ENCODE measurements at regions not wholly inside any gene's neighbourhood (a gene's known extent, or its start where the extent isn't known, plus 50 kb on each side); places are given as distances from the start of the nearest gene placed in this dataset.

GRCh38 chr16:65888201-65888600, 478.3 kb upstream of the CDH5 start:
- DNase-seq: no peak

GRCh38 chr16:65884018-65884417, 482.5 kb upstream of the CDH5 start:
- DNase-seq: no peak

- no peak for DNase-seq
Observed at GRCh38 chr16:65878347-65878746, 488.1 kb upstream of the CDH5 start.

- no peak for DNase-seq
Observed at GRCh38 chr16:65876624-65877023, 489.9 kb upstream of the CDH5 start.

GRCh38 chr16:65876056-65876408, 490.5 kb upstream of the CDH5 start:
- no peak for DNase-seq

- no peak for DNase-seq
Observed at GRCh38 chr16:65875381-65876055, 491.0 kb upstream of the CDH5 start.

- no peak for DNase-seq
Observed at GRCh38 chr16:65869261-65869660, 497.2 kb upstream of the CDH5 start.

GRCh38 chr16:65867276-65867960, 499.1 kb upstream of the CDH5 start:
- DNase-seq: no peak

- no peak for DNase-seq
Observed at GRCh38 chr16:65863236-65863635, 503.3 kb upstream of the CDH5 start.

- no peak for DNase-seq
Observed at GRCh38 chr16:65861131-65861731, 505.3 kb upstream of the CDH5 start.

- DNase-seq: no peak
Observed at GRCh38 chr16:65855171-65856145, 511.0 kb upstream of the CDH5 start.

- no peak for DNase-seq
Observed at GRCh38 chr16:65846210-65846602, 520.3 kb upstream of the CDH5 start.

GRCh38 chr16:65845466-65846209, 520.9 kb upstream of the CDH5 start:
- no peak for DNase-seq

- DNase-seq: no peak
Observed at GRCh38 chr16:65843941-65844340, 522.5 kb upstream of the CDH5 start.

GRCh38 chr16:65842067-65842466, 524.4 kb upstream of the CDH5 start:
- no peak for DNase-seq

GRCh38 chr16:65838001-65838400, 528.5 kb upstream of the CDH5 start:
- no peak for DNase-seq

GRCh38 chr16:65837464-65837863, 529.0 kb upstream of the CDH5 start:
- DNase-seq: no peak

GRCh38 chr16:65834688-65835087, 531.8 kb upstream of the CDH5 start:
- no peak for DNase-seq

- DNase-seq: no peak
Observed at GRCh38 chr16:65833171-65833871, 533.2 kb upstream of the CDH5 start.

- no peak for DNase-seq
Observed at GRCh38 chr16:65832679-65833078, 533.8 kb upstream of the CDH5 start.

GRCh38 chr16:65831903-65832666, 534.4 kb upstream of the CDH5 start:
- no peak for DNase-seq
